22Rv1 (cell line): ENCODE measurements at regions not wholly inside any gene's neighbourhood (a gene's known extent, or its start where the extent isn't known, plus 50 kb on each side); places are given as distances from the start of the nearest gene placed in this dataset.

Experiments used
- H3K27ac ChIP-seq: fragments of 450-650 bp; 2 replicates; pipeline ENCODE4 v1.5.1; 2017
- CTCF ChIP-seq: fragments of 450-650 bp; IDR thresholded peaks from 2 replicates; pipeline ENCODE4 v1.5.1; 2017; ENCODE audit warnings: mild to moderate bottlenecking
- ZFX ChIP-seq: fragments of 450-650 bp; IDR thresholded peaks from 2 replicates; pipeline ENCODE4 v1.6.1; 2017; ENCODE audit warnings: antibody characterized with exemption, borderline replicate concordance

- no peak overlapping the region for H3K27ac ChIP-seq
- TF ChIP-seq ZFX: no peak
- no peak for TF ChIP-seq CTCF
Observed at GRCh38 chr7:47691988-47692387, 110.1 kb upstream of the TNS3 start.

- no peak overlapping the region for H3K27ac ChIP-seq
- no peak for TF ChIP-seq CTCF
- TF ChIP-seq ZFX: no peak
Observed at GRCh38 chr7:47690902-47691558, 109.1 kb upstream of the TNS3 start.

- H3K27ac ChIP-seq: no peak overlapping the region
- TF ChIP-seq CTCF: no peak
- no peak for TF ChIP-seq ZFX
Observed at GRCh38 chr7:47689558-47689957, 107.6 kb upstream of the TNS3 start.

GRCh38 chr7:47688311-47689100, 106.6 kb upstream of the TNS3 start:
- H3K27ac ChIP-seq: no peak overlapping the region
- no peak for TF ChIP-seq ZFX
- TF ChIP-seq CTCF: no peak

- H3K27ac ChIP-seq: no peak overlapping the region
- TF ChIP-seq CTCF (no peak), ZFX (no peak)
Observed at GRCh38 chr7:47685712-47686376, 103.9 kb upstream of the TNS3 start.

GRCh38 chr7:47685151-47685550, 103.2 kb upstream of the TNS3 start:
- TF ChIP-seq ZFX (no peak), CTCF (no peak)
- H3K27ac ChIP-seq: no peak overlapping the region

- TF ChIP-seq CTCF (no peak), ZFX (no peak)
- no peak overlapping the region for H3K27ac ChIP-seq
Observed at GRCh38 chr7:47684728-47685127, 102.8 kb upstream of the TNS3 start.
